SK-N-SH treated with all-trans-retinoic acid at 6 μM for 48 hours (cell line): ENCODE measurements at regions not wholly inside any gene's neighbourhood (a gene's known extent, or its start where the extent isn't known, plus 50 kb on each side); places are given as distances from the start of the nearest gene placed in this dataset.

Source experiments
- ATAC-seq: fragments of 200-7000 bp; cut with Tn5 transposase; 3 replicates; pipeline ENCODE4 v1.9.1; 2020; ENCODE audit warnings: mild to moderate bottlenecking, moderate library complexity
- ARNTL ChIP-seq: fragments of 450-650 bp; formaldehyde crosslinking; IDR thresholded peaks from 2 replicates; pipeline ENCODE4 v1.5.0; 2020; ENCODE audit warnings: low read depth, mild to moderate bottlenecking, moderate library complexity, borderline replicate concordance
- BACH2 ChIP-seq: fragments of 250-450 bp; sonication (Bioruptor Pico); IDR thresholded peaks from 2 replicates; pipeline ENCODE4 v1.9.0; 2021; ENCODE audit warnings: mild to moderate bottlenecking, borderline replicate concordance
- CREB5 ChIP-seq: fragments of 250-450 bp; sonication (Bioruptor Pico); IDR thresholded peaks from 2 replicates; pipeline ENCODE4 v1.5.1; 2020; ENCODE audit warnings: low read depth, mild to moderate bottlenecking, moderate library complexity
- CSDC2 ChIP-seq: fragments of 250-450 bp; sonication (Bioruptor Pico); IDR thresholded peaks from 2 replicates; pipeline ENCODE4 v1.5.0; 2020; ENCODE audit warnings: mild to moderate bottlenecking, moderate library complexity
- ESRRG ChIP-seq: fragments of 250-450 bp; sonication (Bioruptor Pico); IDR thresholded peaks from 2 replicates; pipeline ENCODE4 v1.6.1; 2021; ENCODE audit warnings: mild to moderate bottlenecking
- GLIS3 ChIP-seq: fragments of 250-450 bp; sonication (Bioruptor Pico); IDR thresholded peaks from 2 replicates; pipeline ENCODE4 v1.5.0; 2020; ENCODE audit warnings: mild to moderate bottlenecking, moderate library complexity
- ISL1 ChIP-seq: fragments of 250-450 bp; sonication (Bioruptor Pico); IDR thresholded peaks from 2 replicates; pipeline ENCODE4 v2.1.2; 2022; ENCODE audit warnings: mild to moderate bottlenecking, moderate library complexity
- PATZ1 ChIP-seq: fragments of 250-450 bp; sonication (Bioruptor Pico); IDR thresholded peaks from 2 replicates; pipeline ENCODE4 v1.8.0; 2020; ENCODE audit warnings: mild to moderate bottlenecking, moderate library complexity, borderline replicate concordance
- POU6F1 ChIP-seq: fragments of 250-450 bp; sonication (Bioruptor Pico); IDR thresholded peaks from 2 replicates; pipeline ENCODE4 v1.8.0; 2021; ENCODE audit warnings: low read depth, mild to moderate bottlenecking, moderate library complexity, borderline replicate concordance
- PPARA ChIP-seq: fragments of 250-450 bp; sonication (Bioruptor Pico); IDR thresholded peaks from 2 replicates; pipeline ENCODE4 v1.5.0; 2020; ENCODE audit warnings: mild to moderate bottlenecking, borderline replicate concordance
- RARB ChIP-seq: fragments of 250-450 bp; sonication (Bioruptor Pico); IDR thresholded peaks from 2 replicates; pipeline ENCODE4 v1.8.0; 2021; ENCODE audit warnings: mild to moderate bottlenecking, moderate library complexity
- SNAI2 ChIP-seq: fragments of 250-450 bp; sonication (Bioruptor Pico); IDR thresholded peaks from 2 replicates; pipeline ENCODE4 v1.5.0; 2020; ENCODE audit warnings: mild to moderate bottlenecking, moderate library complexity
- TCF4 ChIP-seq: fragments of 250-450 bp; sonication (Bioruptor Pico); IDR thresholded peaks from 2 replicates; pipeline ENCODE4 v1.8.0; 2021; ENCODE audit warnings: mild to moderate bottlenecking, moderate library complexity, borderline replicate concordance
- TOX ChIP-seq: fragments of 250-450 bp; sonication (Bioruptor Pico); IDR thresholded peaks from 2 replicates; pipeline ENCODE4 v1.8.0; 2021; ENCODE audit warnings: mild to moderate bottlenecking, moderate library complexity, borderline replicate concordance
- ZC3H10 ChIP-seq: fragments of 250-450 bp; sonication (Bioruptor Pico); IDR thresholded peaks from 2 replicates; pipeline ENCODE4 v1.5.1; 2021; ENCODE audit warnings: mild to moderate bottlenecking, moderate library complexity
- ZFP3 ChIP-seq: fragments of 250-450 bp; sonication (Bioruptor Pico); IDR thresholded peaks from 2 replicates; pipeline ENCODE4 v1.5.0; 2020; ENCODE audit warnings: mild to moderate bottlenecking, moderate library complexity
- ZFP30 ChIP-seq: fragments of 450-650 bp; formaldehyde crosslinking; IDR thresholded peaks from 2 replicates; pipeline ENCODE4 v1.5.0; 2022; ENCODE audit warnings: mild to moderate bottlenecking, moderate library complexity
- ZNF565 ChIP-seq: fragments of 450-650 bp; formaldehyde crosslinking; conservative IDR thresholded peaks from 2 replicates; pipeline ENCODE4 v1.5.0; 2020; ENCODE audit warnings: low read depth, mild to moderate bottlenecking, moderate library complexity
- ZNF70 ChIP-seq: fragments of 450-650 bp; formaldehyde crosslinking; IDR thresholded peaks from 2 replicates; pipeline ENCODE4 v1.5.0; 2020; ENCODE audit warnings: mild to moderate bottlenecking, moderate library complexity
- ZNF8 ChIP-seq: fragments of 450-650 bp; formaldehyde crosslinking; IDR thresholded peaks from 2 replicates; pipeline ENCODE4 v1.5.0; 2020; ENCODE audit warnings: mild to moderate bottlenecking, moderate library complexity
- TF ChIP-seq, protein P1 (sequence below): fragments of 250-450 bp; sonication (Bioruptor Pico); IDR thresholded peaks from 2 replicates; pipeline ENCODE4 v1.5.0; 2020; ENCODE audit warnings: mild to moderate bottlenecking, moderate library complexity
- TF ChIP-seq, protein P2 (sequence below): fragments of 250-450 bp; sonication (Bioruptor Pico); IDR thresholded peaks from 2 replicates; pipeline ENCODE4 v1.5.1; 2021; ENCODE audit warnings: mild to moderate bottlenecking, moderate library complexity

GRCh38 chr4:27887646-27888045 lies 1027.0 kb downstream of the STIM2 start:
- TF ChIP-seq ZNF8 (CRISPR knock-in tag) (no peak), TCF4 (CRISPR knock-in tag) (no peak), ZFP30 (CRISPR knock-in tag) (no peak), ZNF565 (CRISPR knock-in tag) (no peak), PPARA (no peak), POU6F1 (CRISPR knock-in tag) (no peak), BACH2 (CRISPR knock-in tag) (no peak), ZFP3 (CRISPR knock-in tag) (no peak), SNAI2 (CRISPR knock-in tag) (no peak), RARB (CRISPR knock-in tag) (no peak), GLIS3 (CRISPR knock-in tag) (no peak)
- ATAC-seq, result no peak

DNA sequence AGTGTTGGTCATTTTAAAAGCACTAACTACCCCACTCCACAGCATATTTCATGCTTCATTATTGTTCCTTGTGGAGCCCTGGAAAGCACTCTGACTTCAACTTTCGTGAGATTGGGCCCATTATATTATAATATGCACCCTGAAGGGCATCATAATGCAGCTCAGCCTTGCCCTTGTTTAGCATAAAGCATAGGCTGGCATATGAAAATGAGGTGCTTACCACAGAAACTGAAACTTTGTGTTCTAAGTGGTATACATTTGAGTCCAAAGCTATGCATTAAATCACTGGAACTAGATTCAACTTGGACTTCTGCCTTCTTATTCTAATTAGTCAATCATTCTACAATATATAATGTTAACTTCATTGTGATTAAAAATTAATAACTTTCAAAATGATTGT lies 1027.9 kb downstream of the STIM2 start:
- no peak for ATAC-seq
- no peak for TF ChIP-seq CREB5 (CRISPR knock-in tag)
- TF ChIP-seq ZNF70 (CRISPR knock-in tag), result no peak
- TF ChIP-seq ZFP3 (CRISPR knock-in tag), result no peak
- no peak for TF ChIP-seq ZFP30 (CRISPR knock-in tag)
- no peak for TF ChIP-seq SNAI2 (CRISPR knock-in tag)
- TF ChIP-seq ZC3H10 (CRISPR knock-in tag), result no peak
- TF ChIP-seq POU6F1 (CRISPR knock-in tag), result no peak
- no peak for TF ChIP-seq CSDC2 (CRISPR knock-in tag)
- TF ChIP-seq, protein P1, sequence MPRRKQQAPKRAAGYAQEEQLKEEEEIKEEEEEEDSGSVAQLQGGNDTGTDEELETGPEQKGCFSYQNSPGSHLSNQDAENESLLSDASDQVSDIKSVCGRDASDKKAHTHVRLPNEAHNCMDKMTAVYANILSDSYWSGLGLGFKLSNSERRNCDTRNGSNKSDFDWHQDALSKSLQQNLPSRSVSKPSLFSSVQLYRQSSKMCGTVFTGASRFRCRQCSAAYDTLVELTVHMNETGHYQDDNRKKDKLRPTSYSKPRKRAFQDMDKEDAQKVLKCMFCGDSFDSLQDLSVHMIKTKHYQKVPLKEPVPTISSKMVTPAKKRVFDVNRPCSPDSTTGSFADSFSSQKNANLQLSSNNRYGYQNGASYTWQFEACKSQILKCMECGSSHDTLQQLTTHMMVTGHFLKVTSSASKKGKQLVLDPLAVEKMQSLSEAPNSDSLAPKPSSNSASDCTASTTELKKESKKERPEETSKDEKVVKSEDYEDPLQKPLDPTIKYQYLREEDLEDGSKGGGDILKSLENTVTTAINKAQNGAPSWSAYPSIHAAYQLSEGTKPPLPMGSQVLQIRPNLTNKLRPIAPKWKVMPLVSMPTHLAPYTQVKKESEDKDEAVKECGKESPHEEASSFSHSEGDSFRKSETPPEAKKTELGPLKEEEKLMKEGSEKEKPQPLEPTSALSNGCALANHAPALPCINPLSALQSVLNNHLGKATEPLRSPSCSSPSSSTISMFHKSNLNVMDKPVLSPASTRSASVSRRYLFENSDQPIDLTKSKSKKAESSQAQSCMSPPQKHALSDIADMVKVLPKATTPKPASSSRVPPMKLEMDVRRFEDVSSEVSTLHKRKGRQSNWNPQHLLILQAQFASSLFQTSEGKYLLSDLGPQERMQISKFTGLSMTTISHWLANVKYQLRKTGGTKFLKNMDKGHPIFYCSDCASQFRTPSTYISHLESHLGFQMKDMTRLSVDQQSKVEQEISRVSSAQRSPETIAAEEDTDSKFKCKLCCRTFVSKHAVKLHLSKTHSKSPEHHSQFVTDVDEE (CRISPR knock-in tag), result no peak
- no peak for TF ChIP-seq ZNF8 (CRISPR knock-in tag)
- TF ChIP-seq ARNTL (CRISPR knock-in tag), result no peak
- TF ChIP-seq ZNF565 (CRISPR knock-in tag), result no peak
- no peak for TF ChIP-seq ESRRG (CRISPR knock-in tag)
- no peak for TF ChIP-seq TCF4 (CRISPR knock-in tag)
- TF ChIP-seq, all 23 proteins: peak for 0

GRCh38 chr4:27894951-27895350 lies 1034.3 kb downstream of the STIM2 start:
- no peak for ATAC-seq
- TF ChIP-seq PATZ1 (CRISPR knock-in tag) (no peak), ARNTL (CRISPR knock-in tag) (no peak), TOX (CRISPR knock-in tag) (no peak), ZFP30 (CRISPR knock-in tag) (no peak), POU6F1 (CRISPR knock-in tag) (no peak), ZC3H10 (CRISPR knock-in tag) (no peak), ZNF70 (CRISPR knock-in tag) (no peak), ISL1 (no peak), RARB (CRISPR knock-in tag) (no peak), ESRRG (CRISPR knock-in tag) (no peak), CREB5 (CRISPR knock-in tag) (no peak), ZNF565 (CRISPR knock-in tag) (no peak), SNAI2 (CRISPR knock-in tag) (no peak), TCF4 (CRISPR knock-in tag) (no peak)
- TF ChIP-seq, protein P2, sequence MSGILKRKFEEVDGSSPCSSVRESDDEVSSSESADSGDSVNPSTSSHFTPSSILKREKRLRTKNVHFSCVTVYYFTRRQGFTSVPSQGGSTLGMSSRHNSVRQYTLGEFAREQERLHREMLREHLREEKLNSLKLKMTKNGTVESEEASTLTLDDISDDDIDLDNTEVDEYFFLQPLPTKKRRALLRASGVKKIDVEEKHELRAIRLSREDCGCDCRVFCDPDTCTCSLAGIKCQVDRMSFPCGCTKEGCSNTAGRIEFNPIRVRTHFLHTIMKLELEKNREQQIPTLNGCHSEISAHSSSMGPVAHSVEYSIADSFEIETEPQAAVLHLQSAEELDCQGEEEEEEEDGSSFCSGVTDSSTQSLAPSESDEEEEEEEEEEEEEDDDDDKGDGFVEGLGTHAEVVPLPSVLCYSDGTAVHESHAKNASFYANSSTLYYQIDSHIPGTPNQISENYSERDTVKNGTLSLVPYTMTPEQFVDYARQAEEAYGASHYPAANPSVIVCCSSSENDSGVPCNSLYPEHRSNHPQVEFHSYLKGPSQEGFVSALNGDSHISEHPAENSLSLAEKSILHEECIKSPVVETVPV (CRISPR knock-in tag), result no peak
